Type B pancreatic cell (in vitro differentiated cells): ENCODE measurements at regions not wholly inside any gene's neighbourhood (a gene's known extent, or its start where the extent isn't known, plus 50 kb on each side); places are given as distances from the start of the nearest gene placed in this dataset.

ENCODE experiments used
- DNase-seq: peaks from one replicate; pipeline ENCODE4 v3.0.0; 2021; ENCODE audit warnings: mixed read lengths; ENCODE audit not compliant: unreplicated experiment; ENCODE audit errors: extremely low spot score
- H3K27ac Mint-ChIP-seq: 2 replicates; pipeline ENCODE4 v1.8.0; 2021; ENCODE audit warnings: mild to moderate bottlenecking, mixed read lengths
- H3K27me3 Mint-ChIP-seq: 2 replicates; pipeline ENCODE4 v1.8.0; 2021; ENCODE audit warnings: mixed read lengths
- H3K36me3 Mint-ChIP-seq: 2 replicates; pipeline ENCODE4 v1.8.0; 2021; ENCODE audit warnings: mixed read lengths
- H3K4me1 Mint-ChIP-seq: one replicate; pipeline ENCODE4 v1.8.0; 2021; ENCODE audit warnings: mixed read lengths; ENCODE audit not compliant: unreplicated experiment
- H3K4me3 Mint-ChIP-seq: 2 replicates; pipeline ENCODE4 v1.8.0; 2021; ENCODE audit warnings: mild to moderate bottlenecking, mixed read lengths
- H3K9me3 Mint-ChIP-seq: 2 replicates; pipeline ENCODE4 v1.8.0; 2021; ENCODE audit warnings: mixed read lengths
- CTCF ChIP-seq: fragments of 200-600 bp; sonication (generic); conservative IDR thresholded peaks from 2 replicates; pipeline ENCODE4 v1.5.0; 2021; ENCODE audit warnings: antibody characterized with exemption, mild to moderate bottlenecking

GRCh38 chr9:84436386-84437109 is 96.0 kb upstream of the SLC28A3 start:
- TF ChIP-seq CTCF, result no peak
- Mint-ChIP-seq H3K36me3 (no peaks in the 10 kb centered on the region), H3K9me3 (no peaks in the 10 kb centered on the region), H3K4me3 (no peak overlapping the region), H3K27me3 (no peaks in the 10 kb centered on the region), H3K27ac (no peak overlapping the region), H3K4me1 (no peaks in the 10 kb centered on the region)
- no peak for DNase-seq

- Mint-ChIP-seq H3K27ac (no peak overlapping the region), H3K36me3 (no peaks in the 10 kb centered on the region), H3K27me3 (no peaks in the 10 kb centered on the region), H3K4me3 (no peak overlapping the region), H3K4me1 (no peaks in the 10 kb centered on the region), H3K9me3 (no peaks in the 10 kb centered on the region)
- TF ChIP-seq CTCF, result no peak
- no peak for DNase-seq
These were observed 97.8 kb upstream of the SLC28A3 start for GRCh38 chr9:84438391-84438790.

- Mint-ChIP-seq H3K9me3 (no peaks in the 10 kb centered on the region), H3K27me3 (no peaks in the 10 kb centered on the region), H3K27ac (no peak overlapping the region), H3K4me1 (no peaks in the 10 kb centered on the region), H3K4me3 (no peak overlapping the region), H3K36me3 (no peaks in the 10 kb centered on the region)
- TF ChIP-seq CTCF, result no peak
- DNase-seq, result no peak
These were observed 98.7 kb upstream of the SLC28A3 start for GRCh38 chr9:84439250-84439649.

- no peak overlapping the region for H3K4me3 Mint-ChIP-seq
- H3K36me3 Mint-ChIP-seq, result no peaks in the 10 kb centered on the region
- peaks cover 15% of the 10 kb centered on the region for H3K27me3 Mint-ChIP-seq
- H3K27ac Mint-ChIP-seq, result no peak overlapping the region
- TF ChIP-seq CTCF, result no peak
- H3K4me1 Mint-ChIP-seq, result no peaks in the 10 kb centered on the region
- no peaks in the 10 kb centered on the region for H3K9me3 Mint-ChIP-seq
- DNase-seq, result no peak
These were observed 102.2 kb upstream of the SLC28A3 start for GRCh38 chr9:84442712-84443111.

GRCh38 chr9:84445737-84446136 is 105.2 kb upstream of the SLC28A3 start:
- Mint-ChIP-seq H3K27me3 (peaks cover 20% of the 10 kb centered on the region), H3K36me3 (no peaks in the 10 kb centered on the region), H3K9me3 (no peaks in the 10 kb centered on the region), H3K27ac (no peak overlapping the region), H3K4me3 (no peak overlapping the region), H3K4me1 (no peaks in the 10 kb centered on the region)
- DNase-seq, result no peak
- no peak for TF ChIP-seq CTCF

- Mint-ChIP-seq H3K27me3 (peaks cover 27% of the 10 kb centered on the region), H3K4me3 (no peak overlapping the region), H3K27ac (no peak overlapping the region), H3K4me1 (no peaks in the 10 kb centered on the region), H3K9me3 (no peaks in the 10 kb centered on the region), H3K36me3 (no peaks in the 10 kb centered on the region)
- TF ChIP-seq CTCF, result no peak
- DNase-seq, result no peak
These were observed 106.7 kb upstream of the SLC28A3 start for GRCh38 chr9:84447305-84447704.
